Colonic mucosa (tissue), 4 donors: ENCODE measurements at regions not wholly inside any gene's neighbourhood (a gene's known extent, or its start where the extent isn't known, plus 50 kb on each side); places are given as distances from the start of the nearest gene placed in this dataset.
A peak's percentile ranks its signal among the peaks of the same experiment; 100 is the strongest.
"Not testable (repeated sequence)": the region's sequence is repeated elsewhere in the genome, so short reads cannot be mapped to it uniquely, and the experiment has no call there.

Source experiments
- DNase-seq: peaks from one replicate; pipeline ENCODE4 v3.0.0-alpha.2; 2020
- H3K27ac ChIP-seq: fragments of 200-600 bp; one replicate; pipeline ENCODE4 v1.8.0; 2021
- H3K27me3 ChIP-seq: fragments of 200-600 bp; one replicate; pipeline ENCODE4 v1.8.0; 2021
- H3K36me3 ChIP-seq: fragments of 200-600 bp; one replicate; pipeline ENCODE4 v1.8.0; 2021
- H3K4me1 ChIP-seq: fragments of 200-600 bp; one replicate; pipeline ENCODE4 v1.8.0; 2021; ENCODE audit warnings: mild to moderate bottlenecking
- H3K4me3 ChIP-seq: fragments of 200-600 bp; one replicate; pipeline ENCODE4 v1.8.0; 2021
- H3K9ac ChIP-seq, 2 donors: one replicate each; pipeline ENCODE4 v1.7.0; 2013; ENCODE audit warnings: control low read depth in 2 of 2, low read depth in 2 of 2, low read length in 2 of 2
- H3K9me3 ChIP-seq: fragments of 200-600 bp; one replicate; pipeline ENCODE4 v1.8.0; 2021
- CTCF ChIP-seq: fragments of 200-600 bp; IDR thresholded peaks from one replicate; pipeline ENCODE4 v1.8.0; 2022; ENCODE audit warnings: antibody characterized with exemption, mild to moderate bottlenecking
- intact Hi-C: fragments of 100-400 bp; cut with DNase I; formaldehyde crosslinking; loops from one replicate; pipeline ENCODE4 v1.14.1; 2022
- donor health status: healthy.
- donor health status: DM: no; HTN: no; CAD: no.
- donor health status: DM: no; HTN: no; CAD: no.

- not testable (repeated sequence) for H3K9me3 ChIP-seq
Measured at GRCh38 chr11:67781506-67781905, 107.1 kb upstream of the ALDH3B2 start.

DNA sequence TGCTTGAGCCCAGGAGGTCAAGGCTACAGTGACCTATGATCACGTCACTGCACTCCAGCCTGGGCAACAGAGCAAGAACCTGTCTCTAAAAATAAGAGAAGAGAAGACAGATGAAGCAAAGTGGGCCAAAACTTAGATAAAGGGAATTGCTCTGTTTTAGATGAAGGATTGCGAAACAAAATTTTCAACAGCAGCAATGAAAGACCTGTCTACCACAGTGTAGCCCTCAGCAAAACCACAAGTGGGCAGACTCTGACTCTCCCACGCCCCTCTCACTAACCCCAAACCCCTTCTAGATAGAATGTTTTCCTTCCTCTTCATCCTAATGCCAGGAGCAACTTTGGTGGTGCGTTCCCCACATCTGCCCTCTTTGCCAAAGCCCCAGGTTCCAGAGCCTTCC, 105.6 kb upstream of the ALDH3B2 start:
- TF ChIP-seq CTCF = no peak
- no peaks in the 10 kb centered on the region for H3K27me3 ChIP-seq
- H3K9me3 ChIP-seq = no peaks in the 10 kb centered on the region
- H3K9ac ChIP-seq = no peak overlapping the region
- H3K36me3 ChIP-seq = no peaks in the 10 kb centered on the region
- H3K27ac ChIP-seq = no peak overlapping the region
- no peak for DNase-seq
- no peak overlapping the region for H3K4me3 ChIP-seq
- H3K4me1 ChIP-seq = no peaks in the 10 kb centered on the region
- intact Hi-C loops = no loop called here

More at GRCh38 chr11:67781506-67781905, 107.1 kb upstream of the ALDH3B2 start:
- H3K36me3 ChIP-seq, H3K4me1 ChIP-seq, H3K4me3 ChIP-seq, intact Hi-C loops, H3K27ac ChIP-seq, H3K27me3 ChIP-seq, DNase-seq, H3K9ac ChIP-seq: not testable (repeated sequence)

- intact Hi-C loops, H3K27ac ChIP-seq, H3K9me3 ChIP-seq, DNase-seq, H3K4me1 ChIP-seq, H3K4me3 ChIP-seq, H3K36me3 ChIP-seq, H3K27me3 ChIP-seq, H3K9ac ChIP-seq: not testable (repeated sequence)
Measured at GRCh38 chr11:67779189-67779875, 104.9 kb upstream of the ALDH3B2 start.

GRCh38 chr11:67776852-67777520, 102.6 kb upstream of the ALDH3B2 start:
- intact Hi-C loops = no loop called here
- DNase-seq = no peak
- no peak for TF ChIP-seq CTCF

GRCh38 chr11:67774175-67774574, 99.8 kb upstream of the ALDH3B2 start:
- H3K4me3 ChIP-seq, H3K4me1 ChIP-seq, H3K27ac ChIP-seq, H3K9ac ChIP-seq, DNase-seq, H3K9me3 ChIP-seq, intact Hi-C loops, H3K27me3 ChIP-seq, H3K36me3 ChIP-seq: not testable (repeated sequence)

More at GRCh38 chr11:67776852-67777520, 102.6 kb upstream of the ALDH3B2 start:
- no peaks in the 10 kb centered on the region for H3K9me3 ChIP-seq
- no peaks in the 10 kb centered on the region for H3K27me3 ChIP-seq
- no peaks in the 10 kb centered on the region for H3K36me3 ChIP-seq
- H3K4me1 ChIP-seq = no peaks in the 10 kb centered on the region
- H3K27ac ChIP-seq = no peak overlapping the region
- no peak overlapping the region for H3K9ac ChIP-seq
- H3K4me3 ChIP-seq = no peak overlapping the region

- H3K27ac ChIP-seq, DNase-seq, H3K4me1 ChIP-seq, H3K9ac ChIP-seq, H3K27me3 ChIP-seq, H3K36me3 ChIP-seq, H3K9me3 ChIP-seq, H3K4me3 ChIP-seq, intact Hi-C loops: not testable (repeated sequence)
Measured at GRCh38 chr11:67768001-67768730, 93.7 kb upstream of the ALDH3B2 start.

DNA sequence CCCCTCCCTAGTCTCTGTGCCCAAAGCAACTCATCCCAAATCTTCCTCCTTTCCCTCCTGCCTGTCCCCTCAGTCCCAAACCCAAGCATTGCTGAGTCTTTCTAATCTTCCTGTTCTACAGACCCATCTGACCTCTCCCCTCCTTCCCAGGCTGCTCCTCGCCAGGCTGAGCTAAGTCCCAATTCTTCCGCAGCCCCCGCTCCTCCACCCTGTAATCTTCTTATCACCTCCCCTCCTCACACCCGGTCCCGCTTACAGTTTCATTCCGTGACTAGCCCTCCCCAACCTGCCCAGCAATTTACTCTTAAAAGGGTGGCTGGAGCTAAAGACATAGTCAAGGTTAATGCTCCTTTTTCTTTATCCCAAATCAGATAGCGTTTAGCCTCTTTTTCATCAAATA, 86.8 kb upstream of the ALDH3B2 start:
- H3K36me3 ChIP-seq, H3K27me3 ChIP-seq, H3K4me3 ChIP-seq, DNase-seq, H3K9ac ChIP-seq, H3K9me3 ChIP-seq, H3K4me1 ChIP-seq, H3K27ac ChIP-seq, intact Hi-C loops: not testable (repeated sequence)

DNA sequence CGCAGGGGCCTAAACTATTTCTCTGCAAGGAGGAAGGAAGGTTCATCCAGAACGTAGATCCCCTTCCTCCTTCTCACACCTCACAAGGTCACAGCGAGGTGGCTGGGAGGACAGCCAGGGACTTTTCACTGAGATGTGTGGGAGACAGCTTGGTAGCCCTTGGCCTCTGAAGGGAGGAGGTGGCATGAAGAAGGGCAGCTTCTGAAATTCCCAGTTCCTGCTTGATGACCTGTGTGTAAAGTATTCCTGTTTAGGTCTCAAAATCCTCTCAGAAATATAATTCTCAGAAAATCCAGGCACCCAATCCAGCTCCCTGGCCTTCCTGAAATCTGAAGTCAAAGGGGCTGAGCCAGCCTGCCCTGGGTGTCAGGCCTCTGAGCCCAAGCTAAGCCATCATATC, 84.9 kb upstream of the ALDH3B2 start:
- H3K9ac ChIP-seq, DNase-seq, H3K27me3 ChIP-seq, H3K27ac ChIP-seq, H3K9me3 ChIP-seq, H3K4me1 ChIP-seq, H3K36me3 ChIP-seq, H3K4me3 ChIP-seq, intact Hi-C loops: not testable (repeated sequence)

GRCh38 chr11:67758467-67758866, 84.0 kb upstream of the ALDH3B2 start:
- H3K4me1 ChIP-seq, intact Hi-C loops, DNase-seq, H3K27ac ChIP-seq, H3K36me3 ChIP-seq, H3K27me3 ChIP-seq, H3K9me3 ChIP-seq, H3K4me3 ChIP-seq, H3K9ac ChIP-seq: not testable (repeated sequence)

- H3K4me3 ChIP-seq, H3K27me3 ChIP-seq, H3K4me1 ChIP-seq, H3K9me3 ChIP-seq, intact Hi-C loops, H3K36me3 ChIP-seq, H3K27ac ChIP-seq, H3K9ac ChIP-seq: not testable (repeated sequence)
- peak; percentile 23 for DNase-seq
Measured at GRCh38 chr11:67758009-67758408, 83.6 kb upstream of the ALDH3B2 start.

DNA sequence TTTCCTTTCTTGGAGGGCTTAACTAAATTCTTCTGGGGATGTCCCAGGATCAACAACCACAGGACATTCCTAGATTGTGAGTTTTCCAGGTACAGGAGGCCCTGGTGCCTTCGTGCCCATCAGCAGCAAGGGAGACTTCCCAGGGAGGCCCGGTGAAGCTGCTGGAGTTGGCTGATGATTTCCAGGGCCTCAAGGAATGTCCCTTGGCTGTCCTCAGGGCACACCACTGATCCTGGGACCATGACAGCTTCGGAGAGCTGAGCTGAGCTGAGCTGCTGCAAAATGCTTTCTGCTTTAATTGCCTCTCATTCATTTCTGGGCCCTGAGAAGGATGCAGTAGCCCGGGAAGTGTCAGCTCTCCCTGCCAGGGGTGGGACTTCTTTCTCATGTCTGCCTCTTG, 79.4 kb upstream of the ALDH3B2 start:
- H3K27ac ChIP-seq, intact Hi-C loops: not testable (repeated sequence)

More for the DNA sequence above, 79.4 kb upstream of the ALDH3B2 start:
- not testable (repeated sequence) for H3K36me3 ChIP-seq, H3K4me3 ChIP-seq, H3K9me3 ChIP-seq, H3K4me1 ChIP-seq, DNase-seq, H3K27me3 ChIP-seq, H3K9ac ChIP-seq
